Small intestine (tissue), 7 donors: ENCODE measurements at regions not wholly inside any gene's neighbourhood (a gene's known extent, or its start where the extent isn't known, plus 50 kb on each side); places are given as distances from the start of the nearest gene placed in this dataset.

ENCODE experiments used
- DNase-seq, 2 donors: peaks; one replicate each; pipeline versions ENCODE4 v3.0.0 to v3.0.0-alpha.2; 2013
- FAIRE-seq: peaks from 2 replicates; lab custom pipeline; 2012; peaks lifted over from hg19 to GRCh38; lab: Jason Lieb, UNC
- H3K27ac ChIP-seq, 3 donors: one replicate each; pipeline ENCODE4 v1.5.1; 2013; ENCODE audit warnings: low read length in 2 of 3, mild to moderate bottlenecking in 2 of 3, control low read depth in 1 of 3, inconsistent platforms in 1 of 3, low read depth in 1 of 3, moderate library complexity in 1 of 3
- H3K27me3 ChIP-seq, 3 donors: one replicate each; pipeline ENCODE4 v1.6.1; 2013; ENCODE audit warnings: low read length in 3 of 3, inconsistent platforms in 1 of 3; ENCODE audit not compliant: control insufficient read depth in 3 of 3, insufficient read depth in 3 of 3
- H3K36me3 ChIP-seq, 3 donors: one replicate each; pipeline ENCODE4 v1.6.1; 2013; ENCODE audit warnings: low read length in 3 of 3, inconsistent platforms in 1 of 3, low read depth in 1 of 3, mild to moderate bottlenecking in 1 of 3, moderate library complexity in 1 of 3; ENCODE audit not compliant: control insufficient read depth in 3 of 3, insufficient read depth in 2 of 3
- H3K4me1 ChIP-seq, 3 donors: one replicate each; pipeline ENCODE4 v1.6.1; 2013; ENCODE audit warnings: low read length in 2 of 3, inconsistent platforms in 1 of 3, low read depth in 1 of 3, mild to moderate bottlenecking in 1 of 3, moderate library complexity in 1 of 3; ENCODE audit not compliant: control insufficient read depth in 3 of 3, insufficient read depth in 2 of 3
- H3K4me3 ChIP-seq, 3 donors: one replicate each; pipeline ENCODE4 v1.5.1; 2013; ENCODE audit warnings: low read length in 3 of 3, control low read depth in 1 of 3, inconsistent platforms in 1 of 3, low read depth in 1 of 3, mild to moderate bottlenecking in 1 of 3, moderate library complexity in 1 of 3
- H3K9me3 ChIP-seq, 2 donors: one replicate each; pipeline ENCODE4 v1.6.1; 2013; ENCODE audit warnings: low read depth in 1 of 2, low read length in 1 of 2; ENCODE audit not compliant: control insufficient read depth in 2 of 2, insufficient read depth in 1 of 2
- WGBS, 3 donors: extraction: QIAGEN DNeasy Blood & Tissue Kit; methylation state at CpG; one replicate each; pipeline ENCODE4 v1.1.7; 2013; 5-methylcytosine and 5-hydroxymethylcytosine counted together
- donor health status: healthy with polysubstance abuse.
- donor health status: control.
- donor health status: control.
- donor health status: Bipolar disorder and iron deficiency.
- donor health status: healthy.

GRCh38 chr6:53216301-53216700 lies 67.7 kb upstream of the GCM1 start:
- DNase-seq (no peak), FAIRE-seq (no peak)
- Histone ChIP-seq H3K36me3 (no peaks in the 10 kb centered on the region), H3K27ac (no peak overlapping the region), H3K4me1 (no peaks in the 10 kb centered on the region), H3K27me3 (no peaks in the 10 kb centered on the region), H3K9me3 (peaks cover 0 to 8% of the 10 kb centered on the region in 2 donors), H3K4me3 (no peak overlapping the region)
- 66 to 79% (median 66%) methylated on average over 5 of the region's 5 CpGs for WGBS, 3 donors

GRCh38 chr6:53214172-53214571 lies 65.5 kb upstream of the GCM1 start:
- H3K27me3 ChIP-seq: no peaks in the 10 kb centered on the region
- 55 to 96% (median 60%) methylated on average over 1 of the region's 1 CpG for WGBS, 3 donors
- no peak overlapping the region for H3K4me3 ChIP-seq
- DNase-seq: no peak
- H3K4me1 ChIP-seq: no peaks in the 10 kb centered on the region
- H3K27ac ChIP-seq: no peak overlapping the region
- no peaks in the 10 kb centered on the region for H3K36me3 ChIP-seq
- FAIRE-seq: no peak
- H3K9me3 ChIP-seq: peaks cover 0 to 8% of the 10 kb centered on the region in 2 donors

GRCh38 chr6:53210811-53211210 lies 62.2 kb upstream of the GCM1 start:
- DNase-seq: peak; percentile 51 to 82
- H3K27me3 ChIP-seq: peaks cover 0 to 2% (median 0%) of the 10 kb centered on the region in 3 donors
- H3K9me3 ChIP-seq: peaks cover 0 to 8% of the 10 kb centered on the region in 2 donors
- no peak overlapping the region for H3K27ac ChIP-seq
- no peaks in the 10 kb centered on the region for H3K4me1 ChIP-seq
- FAIRE-seq: no peak
- no peaks in the 10 kb centered on the region for H3K36me3 ChIP-seq
- WGBS, 3 donors: 64 to 83% (median 68%) methylated on average over 4 of the region's 4 CpGs
- H3K4me3 ChIP-seq: no peak overlapping the region

GRCh38 chr6:53209681-53210080 lies 61.0 kb upstream of the GCM1 start:
- Histone ChIP-seq H3K4me1 (no peaks in the 10 kb centered on the region), H3K4me3 (no peak overlapping the region), H3K27ac (no peak overlapping the region), H3K9me3 (peaks cover 0 to 8% of the 10 kb centered on the region in 2 donors), H3K27me3 (peaks cover 0 to 2% (median 0%) of the 10 kb centered on the region in 3 donors), H3K36me3 (no peaks in the 10 kb centered on the region)
- DNase-seq: no peak
- FAIRE-seq: no peak

GRCh38 chr6:53205778-53206177 lies 57.1 kb upstream of the GCM1 start:
- no peak overlapping the region for H3K4me3 ChIP-seq
- 72 to 82% (median 74%) methylated on average over 2 of the region's 2 CpGs for WGBS, 3 donors
- H3K4me1 ChIP-seq: no peaks in the 10 kb centered on the region
- H3K9me3 ChIP-seq: no peaks in the 10 kb centered on the region
- no peak overlapping the region for H3K27ac ChIP-seq
- FAIRE-seq: no peak
- H3K27me3 ChIP-seq: peaks cover 0 to 2% (median 0%) of the 10 kb centered on the region in 3 donors
- H3K36me3 ChIP-seq: no peaks in the 10 kb centered on the region
- no peak for DNase-seq

- FAIRE-seq: no peak
Observed at GRCh38 chr6:53203483-53203882, 54.8 kb upstream of the GCM1 start.

GRCh38 chr6:53202052-53202451 lies 53.4 kb upstream of the GCM1 start:
- Histone ChIP-seq H3K27ac (no peak overlapping the region), H3K9me3 (no peaks in the 10 kb centered on the region), H3K27me3 (no peaks in the 10 kb centered on the region), H3K4me3 (no peak overlapping the region), H3K36me3 (no peaks in the 10 kb centered on the region), H3K4me1 (no peaks in the 10 kb centered on the region)
- 73 to 93% (median 77%) methylated on average over 1 of the region's 1 CpG for WGBS, 3 donors
- FAIRE-seq (no peak), DNase-seq (no peak)

More at GRCh38 chr6:53203483-53203882, 54.8 kb upstream of the GCM1 start:
- peaks cover 0 to 2% (median 0%) of the 10 kb centered on the region in 3 donors for H3K27me3 ChIP-seq
- no peak overlapping the region for H3K27ac ChIP-seq
- H3K36me3 ChIP-seq: no peaks in the 10 kb centered on the region
- no peak overlapping the region for H3K4me3 ChIP-seq
- H3K4me1 ChIP-seq: no peaks in the 10 kb centered on the region
- no peak for DNase-seq
- no peaks in the 10 kb centered on the region for H3K9me3 ChIP-seq
- 36 to 55% (median 46%) methylated on average over 3 of the region's 3 CpGs for WGBS, 3 donors

GRCh38 chr6:53201270-53201669 lies 52.6 kb upstream of the GCM1 start:
- no peaks in the 10 kb centered on the region for H3K36me3 ChIP-seq
- no peak for FAIRE-seq

GRCh38 chr6:53199765-53200164 lies 51.1 kb upstream of the GCM1 start:
- Histone ChIP-seq H3K4me3 (no peak overlapping the region), H3K27me3 (no peaks in the 10 kb centered on the region), H3K27ac (no peak overlapping the region), H3K36me3 (no peaks in the 10 kb centered on the region), H3K9me3 (no peaks in the 10 kb centered on the region), H3K4me1 (no peaks in the 10 kb centered on the region)
- DNase-seq: no peak
- WGBS, 3 donors: 90 to 98% (median 90%) methylated on average over 2 of the region's 2 CpGs
- no peak for FAIRE-seq

More at GRCh38 chr6:53201270-53201669, 52.6 kb upstream of the GCM1 start:
- Histone ChIP-seq H3K9me3 (no peaks in the 10 kb centered on the region), H3K27me3 (no peaks in the 10 kb centered on the region), H3K4me3 (no peak overlapping the region), H3K4me1 (no peaks in the 10 kb centered on the region), H3K27ac (no peak overlapping the region)
- DNase-seq: no peak
